IMR-90 (cell line): ENCODE measurements at regions not wholly inside any gene's neighbourhood (a gene's known extent, or its start where the extent isn't known, plus 50 kb on each side); places are given as distances from the start of the nearest gene placed in this dataset.

Experiments
- ATAC-seq: fragments of 200-7000 bp; cut with Tn5 transposase; 2 replicates; pipeline ENCODE4 v1.9.1; 2020; ENCODE audit warnings: low read depth, mild to moderate bottlenecking, moderate library complexity
- BruUV-seq: library from RNA; stranded (reverse); fragments of 400-500 nt; replicated peaks from 2 replicates; lab custom pipeline; 2021; lab: Mats Ljungman, UMichigan
- CTCF ChIA-PET: fragments of 300-600 bp; formaldehyde crosslinking; extraction: SDS; loops from one replicate; lab custom pipeline; 2021; ENCODE audit warnings: antibody characterized with exemption; lab: Yijun Ruan, JAX
- POLR2A ChIA-PET: fragments of 300-600 bp; sonication (Branson Sonifier 250); formaldehyde crosslinking; loops from one replicate; lab custom pipeline; 2022; ENCODE audit warnings: antibody characterized with exemption; ENCODE audit not compliant: unreplicated experiment; lab: Charles Lee
- DNase-seq: peaks from one replicate; pipeline ENCODE4 v3.0.0; 2013
- H2AFZ ChIP-seq: replicated peaks from 2 replicates; pipeline ENCODE3; 2013; ENCODE audit warnings: low read length, mild to moderate bottlenecking; ENCODE audit not compliant: poor library complexity
- H2AK5ac ChIP-seq: 2 replicates; pipeline ENCODE4 v1.6.1; 2013; ENCODE audit warnings: low read depth, low read length, inconsistent platforms
- H2AK9ac ChIP-seq: replicated peaks from 2 replicates; pipeline ENCODE3; 2013; ENCODE audit warnings: mild to moderate bottlenecking, low read depth, low read length, moderate library complexity; ENCODE audit not compliant: poor library complexity
- H2BK120ac ChIP-seq: 2 replicates; pipeline ENCODE4 v1.6.1; 2013; ENCODE audit warnings: low read depth, low read length, inconsistent platforms
- H2BK15ac ChIP-seq: 3 replicates; pipeline ENCODE4 v1.6.1; 2013; ENCODE audit warnings: low read depth, low read length, inconsistent platforms
- H2BK20ac ChIP-seq: 2 replicates; pipeline ENCODE4 v1.6.1; 2013; ENCODE audit warnings: low read depth, mild to moderate bottlenecking, inconsistent platforms, low read length, moderate library complexity
- H2BK5ac ChIP-seq: 2 replicates; pipeline ENCODE4 v1.6.1; 2013; ENCODE audit warnings: mild to moderate bottlenecking, low read depth, low read length, inconsistent platforms; ENCODE audit not compliant: poor library complexity, severe bottlenecking
- H3K14ac ChIP-seq: replicated peaks from 2 replicates; pipeline ENCODE4 v1.6.1; 2013; ENCODE audit warnings: low read depth, low read length, inconsistent platforms
- H3K18ac ChIP-seq: 2 replicates; pipeline ENCODE4 v1.6.1; 2013; ENCODE audit warnings: low read depth, low read length, control low read depth
- H3K23ac ChIP-seq: 2 replicates; pipeline ENCODE4 v1.6.1; 2013; ENCODE audit warnings: low read depth, low read length, inconsistent platforms
- H3K27ac ChIP-seq: 2 replicates; pipeline ENCODE4 v1.5.1; 2013; ENCODE audit warnings: mild to moderate bottlenecking, control low read depth, low read length; ENCODE audit not compliant: insufficient read depth
- H3K27me3 ChIP-seq: 2 replicates; pipeline ENCODE4 v1.6.1; 2013; ENCODE audit warnings: low read length; ENCODE audit not compliant: control insufficient read depth, insufficient read depth
- H3K36me3 ChIP-seq: 2 replicates; pipeline ENCODE4 v1.6.1; 2013; ENCODE audit warnings: low read length, mixed read lengths; ENCODE audit not compliant: control insufficient read depth, insufficient read depth
- H3K4ac ChIP-seq: 2 replicates; pipeline ENCODE4 v1.6.1; 2013; ENCODE audit warnings: low read depth, low read length, inconsistent platforms
- H3K4me1 ChIP-seq: 2 replicates; pipeline ENCODE4 v1.6.1; 2013; ENCODE audit warnings: low read length, mixed read lengths; ENCODE audit not compliant: control insufficient read depth, insufficient read depth
- H3K4me2 ChIP-seq: 2 replicates; pipeline ENCODE4 v1.6.1; 2013; ENCODE audit warnings: low read depth, mild to moderate bottlenecking, control low read depth, low read length, moderate library complexity
- H3K4me3 ChIP-seq: 2 replicates; pipeline ENCODE4 v1.5.1; 2013; ENCODE audit warnings: low read depth, mild to moderate bottlenecking, control low read depth, low read length, moderate library complexity; ENCODE audit not compliant: insufficient read depth
- H3K56ac ChIP-seq: 2 replicates; pipeline ENCODE4 v1.6.1; 2013; ENCODE audit warnings: low read length, inconsistent platforms; ENCODE audit not compliant: insufficient read depth; ENCODE audit errors: extremely low read depth
- H3K79me1 ChIP-seq, 2 experiments: 2 replicates each; pipeline ENCODE4 v1.6.1; 2013; ENCODE audit warnings: low read length in 2 of 2, inconsistent platforms in 1 of 2, low read depth in 1 of 2
- H3K9ac ChIP-seq: 2 replicates; pipeline ENCODE4 v1.6.1; 2013; ENCODE audit warnings: low read depth, low read length, control low read depth
- H3K9me1 ChIP-seq: 2 replicates; pipeline ENCODE4 v1.6.1; 2013; ENCODE audit warnings: low read length, inconsistent platforms; ENCODE audit not compliant: insufficient read depth
- H3K9me3 ChIP-seq: 2 replicates; pipeline ENCODE4 v1.6.1; 2013; ENCODE audit warnings: low read length; ENCODE audit not compliant: control insufficient read depth, insufficient read depth
- H4K20me1 ChIP-seq: 2 replicates; pipeline ENCODE4 v1.6.1; 2013; ENCODE audit warnings: low read length, inconsistent platforms; ENCODE audit not compliant: insufficient read depth
- H4K5ac ChIP-seq: 2 replicates; pipeline ENCODE4 v1.6.1; 2013; ENCODE audit warnings: mild to moderate bottlenecking, low read depth, low read length, control low read depth
- H4K8ac ChIP-seq, 2 experiments: 2 replicates each; pipeline ENCODE4 v1.6.1; 2013; ENCODE audit warnings: low read depth in 2 of 2, low read length in 2 of 2, control low read depth in 1 of 2, inconsistent platforms in 1 of 2
- H4K91ac ChIP-seq: 2 replicates; pipeline ENCODE4 v1.6.1; 2013; ENCODE audit warnings: low read depth, low read length, inconsistent platforms; ENCODE audit not compliant: insufficient read depth
- BHLHE40 ChIP-seq: fragments of 150-350 bp; IDR thresholded peaks from 2 replicates; pipeline ENCODE4 v1.6.1; 2016; ENCODE audit warnings: mild to moderate bottlenecking, low read depth, low read length
- CEBPB ChIP-seq: IDR thresholded peaks from 2 replicates; pipeline ENCODE4 v1.6.1; 2012; ENCODE audit warnings: low read depth, low read length, improper control_type of control experiment
- CHD1 ChIP-seq: IDR thresholded peaks from 2 replicates; pipeline ENCODE4 v1.6.1; 2012; ENCODE audit warnings: low read depth, low read length, improper control_type of control experiment
- CTCF ChIP-seq: conservative IDR thresholded peaks from 2 replicates; pipeline ENCODE4 v1.5.1; 2012; ENCODE audit warnings: mild to moderate bottlenecking, low read depth, low read length, improper control_type of control experiment
- FOS ChIP-seq: fragments of 150-350 bp; IDR thresholded peaks from 2 replicates; pipeline ENCODE4 v1.6.1; 2016; ENCODE audit warnings: low read depth, low read length
- MAFK ChIP-seq: IDR thresholded peaks from 2 replicates; pipeline ENCODE4 v1.6.1; 2012; ENCODE audit warnings: low read depth, low read length, improper control_type of control experiment
- MAZ ChIP-seq: IDR thresholded peaks from 2 replicates; pipeline ENCODE4 v1.6.1; 2012; ENCODE audit warnings: low read depth, mild to moderate bottlenecking, low read length, improper control_type of control experiment, moderate library complexity, borderline replicate concordance
- MXI1 ChIP-seq: IDR thresholded peaks from 2 replicates; pipeline ENCODE4 v1.6.1; 2012; ENCODE audit warnings: low read depth, mild to moderate bottlenecking, low read length, moderate library complexity, borderline replicate concordance
- NFE2L2 ChIP-seq: fragments of 150-350 bp; IDR thresholded peaks from 2 replicates; pipeline ENCODE4 v1.6.1; 2016; ENCODE audit warnings: low read depth, mild to moderate bottlenecking, low read length
- POLR2A ChIP-seq: IDR thresholded peaks from 2 replicates; pipeline ENCODE4 v1.6.1; 2012; ENCODE audit warnings: mild to moderate bottlenecking, low read depth, low read length
- RAD21 ChIP-seq: IDR thresholded peaks from 2 replicates; pipeline ENCODE4 v1.6.1; 2012; ENCODE audit warnings: low read length, improper control_type of control experiment
- RCOR1 ChIP-seq: IDR thresholded peaks from 2 replicates; pipeline ENCODE4 v1.6.1; 2012; ENCODE audit warnings: mild to moderate bottlenecking, low read length, improper control_type of control experiment; ENCODE audit not compliant: insufficient replicate concordance
- RFX5 ChIP-seq: IDR thresholded peaks from 2 replicates; pipeline ENCODE4 v1.8.0; 2012; ENCODE audit warnings: low read depth, mild to moderate bottlenecking, low read length, moderate library complexity
- SMC3 ChIP-seq: fragments of 150-350 bp; IDR thresholded peaks from 2 replicates; pipeline ENCODE4 v1.6.1; 2016; ENCODE audit warnings: low read depth, mild to moderate bottlenecking, antibody characterized with exemption, low read length, moderate library complexity
- WGBS, 2 experiments: methylation state at CpG; one replicate each; pipeline versions ENCODE4 v1.1.5 to v1.1.7; 2013; ENCODE audit warnings: missing lambda C conversion rate in 2 of 2; ENCODE audit not compliant: insufficient read length in 1 of 2; ENCODE audit errors: extremely low coverage in 2 of 2; 5-methylcytosine and 5-hydroxymethylcytosine counted together
- dilution Hi-C: fragments of 300-500 bp; cut with HindIII; formaldehyde crosslinking; loops from one replicate; pipeline ENCODE4 v1.14.3; 2018; ENCODE audit warnings: low sequenced_read_pairs; ENCODE audit not compliant: unreplicated experiment
- in situ Hi-C: fragments of 300-500 bp; cut with MboI; formaldehyde crosslinking; loops from 3 replicates; pipeline ENCODE4 v1.14.3; 2019; ENCODE audit warnings: low sequenced_read_pairs, inconsistent platforms, mixed read lengths
- intact Hi-C: fragments of 100-400 bp; cut with micrococcal nuclease; formaldehyde crosslinking; loops from 2 replicates; pipeline ENCODE4 v1.10.0; 2022
- TF ChIP-seq, protein P1 (sequence below): fragments of 150-350 bp; IDR thresholded peaks from 2 replicates; pipeline ENCODE4 v1.6.1; 2016; ENCODE audit warnings: low read depth, mild to moderate bottlenecking, low read length, moderate library complexity, borderline replicate concordance
- TF ChIP-seq, protein P2 (sequence below): fragments of 150-350 bp; IDR thresholded peaks from 2 replicates; pipeline ENCODE4 v1.6.1; 2017; ENCODE audit warnings: mild to moderate bottlenecking, antibody characterized with exemption, low read length, low read depth

GRCh38 chr6:84553527-84553926 lies 210.9 kb downstream of the TBX18 start:
- Histone ChIP-seq H3K23ac (no peak overlapping the region), H3K27me3 (no peaks in the 10 kb centered on the region), H3K36me3 (no peaks in the 10 kb centered on the region), H3K9me1 (no peaks in the 10 kb centered on the region), H3K14ac (no peak overlapping the region), H3K4ac (no peak overlapping the region), H3K27ac (no peak overlapping the region), H2BK20ac (no peak overlapping the region), H3K9ac (no peak overlapping the region), H3K4me2 (no peak overlapping the region), H4K5ac (no peak overlapping the region), H3K4me1 (no peaks in the 10 kb centered on the region), H4K8ac (no peak overlapping the region), H4K20me1 (no peaks in the 10 kb centered on the region), H2BK15ac (no peak overlapping the region), H3K18ac (no peak overlapping the region), H3K4me3 (no peak overlapping the region), H3K9me3 (no peaks in the 10 kb centered on the region), H3K79me1 (no peaks in the 10 kb centered on the region), H4K91ac (no peak overlapping the region), H3K56ac (no peak overlapping the region), H2BK5ac (no peak overlapping the region), H2AK5ac (no peak overlapping the region), H2BK120ac (no peak overlapping the region), H2AFZ (no peak overlapping the region), H2AK9ac (no peak overlapping the region)
- DNase-seq = no peak
- intact Hi-C loops = no loop called here
- CTCF ChIA-PET = no interaction called here
- ATAC-seq = no peak
- WGBS, 2 experiments = 20% methylated on average over 1 of the region's 1 CpG; no CpG with 5 or more reads in 1 of the 2 experiments
- no TSS peak for BruUV-seq
- in situ Hi-C loops = no loop called here
- POLR2A ChIA-PET = no interaction called here
- no peak for TF ChIP-seq MXI1
- TF ChIP-seq, protein P1, sequence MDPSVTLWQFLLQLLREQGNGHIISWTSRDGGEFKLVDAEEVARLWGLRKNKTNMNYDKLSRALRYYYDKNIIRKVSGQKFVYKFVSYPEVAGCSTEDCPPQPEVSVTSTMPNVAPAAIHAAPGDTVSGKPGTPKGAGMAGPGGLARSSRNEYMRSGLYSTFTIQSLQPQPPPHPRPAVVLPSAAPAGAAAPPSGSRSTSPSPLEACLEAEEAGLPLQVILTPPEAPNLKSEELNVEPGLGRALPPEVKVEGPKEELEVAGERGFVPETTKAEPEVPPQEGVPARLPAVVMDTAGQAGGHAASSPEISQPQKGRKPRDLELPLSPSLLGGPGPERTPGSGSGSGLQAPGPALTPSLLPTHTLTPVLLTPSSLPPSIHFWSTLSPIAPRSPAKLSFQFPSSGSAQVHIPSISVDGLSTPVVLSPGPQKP = no peak
- TF ChIP-seq CEBPB = no peak
- TF ChIP-seq RCOR1 = no peak
- no peak for TF ChIP-seq MAZ
- TF ChIP-seq, protein P2, sequence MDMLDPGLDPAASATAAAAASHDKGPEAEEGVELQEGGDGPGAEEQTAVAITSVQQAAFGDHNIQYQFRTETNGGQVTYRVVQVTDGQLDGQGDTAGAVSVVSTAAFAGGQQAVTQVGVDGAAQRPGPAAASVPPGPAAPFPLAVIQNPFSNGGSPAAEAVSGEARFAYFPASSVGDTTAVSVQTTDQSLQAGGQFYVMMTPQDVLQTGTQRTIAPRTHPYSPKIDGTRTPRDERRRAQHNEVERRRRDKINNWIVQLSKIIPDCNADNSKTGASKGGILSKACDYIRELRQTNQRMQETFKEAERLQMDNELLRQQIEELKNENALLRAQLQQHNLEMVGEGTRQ = no peak
- TF ChIP-seq CTCF = no peak
- TF ChIP-seq BHLHE40 = no peak
- TF ChIP-seq POLR2A = no peak
- TF ChIP-seq NFE2L2 = no peak
- TF ChIP-seq RAD21 = no peak
- TF ChIP-seq RFX5 = no peak
- no peak for TF ChIP-seq FOS
- TF ChIP-seq CHD1 = no peak
- no peak for TF ChIP-seq SMC3
- TF ChIP-seq MAFK = no peak
- dilution Hi-C loops = no loop called here
